Activated CD4-positive, alpha-beta T cell treated with anti-CD3 and anti-CD28 coated beads, Interleukin-2, amount 50 U/mL, for 1 hour (primary cell): ENCODE measurements at regions not wholly inside any gene's neighbourhood (a gene's known extent, or its start where the extent isn't known, plus 50 kb on each side); places are given as distances from the start of the nearest gene placed in this dataset.
"Not testable (repeated sequence)": the region's sequence is repeated elsewhere in the genome, so short reads cannot be mapped to it uniquely, and the experiment has no call there.

Source experiments
- DNase-seq: peaks from one replicate; pipeline ENCODE4 v3.0.0-alpha.2; 2020

- DNase-seq: no peak
Measured at GRCh38 chrY:12464155-12464554, 236.9 kb upstream of the USP9Y start.

GRCh38 chrY:12465706-12466105 is 235.3 kb upstream of the USP9Y start:
- no peak for DNase-seq

- DNase-seq: no peak
Measured at GRCh38 chrY:12469081-12469480, 231.9 kb upstream of the USP9Y start.

GRCh38 chrY:12474472-12474871 is 226.6 kb upstream of the USP9Y start:
- DNase-seq: no peak

GRCh38 chrY:12479382-12479781 is 221.6 kb upstream of the USP9Y start:
- peak; percentile 21 for DNase-seq

- no peak for DNase-seq
Measured at GRCh38 chrY:12483394-12483793, 217.6 kb upstream of the USP9Y start.

- DNase-seq: no peak
Measured at GRCh38 chrY:12490558-12491209, 210.3 kb upstream of the USP9Y start.

GRCh38 chrY:12492218-12492617 is 208.8 kb upstream of the USP9Y start:
- DNase-seq: no peak

- DNase-seq: no peak
Measured at GRCh38 chrY:12496007-12496406, 205.0 kb upstream of the USP9Y start.

- DNase-seq: no peak
Measured at GRCh38 chrY:12500096-12500495, 200.9 kb upstream of the USP9Y start.

- not testable (repeated sequence) for DNase-seq
Measured at GRCh38 chrY:12504028-12504427, 197.0 kb upstream of the USP9Y start.

- no peak for DNase-seq
Measured at GRCh38 chrY:12517338-12517737, 183.7 kb upstream of the USP9Y start.

- no peak for DNase-seq
Measured at GRCh38 chrY:12525206-12525605, 175.8 kb upstream of the USP9Y start.

GRCh38 chrY:12526362-12527063 is 174.5 kb upstream of the USP9Y start:
- DNase-seq: no peak

GRCh38 chrY:12537226-12537854 is 163.7 kb upstream of the USP9Y start:
- DNase-seq: no peak

GRCh38 chrY:12546746-12547420 is 154.1 kb upstream of the USP9Y start:
- no peak for DNase-seq

- DNase-seq: no peak
Measured at GRCh38 chrY:12552471-12553283, 148.4 kb upstream of the USP9Y start.

- DNase-seq: no peak
Measured at GRCh38 chrY:12553909-12554308, 147.1 kb upstream of the USP9Y start.

- DNase-seq: no peak
Measured at GRCh38 chrY:12555005-12555404, 146.0 kb upstream of the USP9Y start.

- DNase-seq: no peak
Measured at GRCh38 chrY:12559007-12559406, 142.0 kb upstream of the USP9Y start.

GRCh38 chrY:12576278-12576677 is 124.8 kb upstream of the USP9Y start:
- DNase-seq: no peak

- DNase-seq: no peak
Measured at GRCh38 chrY:12593532-12594216, 107.4 kb upstream of the USP9Y start.
